ENCODE measurements at regions not wholly inside any gene's neighbourhood (a gene's known extent, or its start where the extent isn't known, plus 50 kb on each side); places are given as distances from the start of the nearest gene placed in this dataset.
"Not testable (repeated sequence)": the region's sequence is repeated elsewhere in the genome, so short reads cannot be mapped to it uniquely, and the experiment has no call there.

DNA sequence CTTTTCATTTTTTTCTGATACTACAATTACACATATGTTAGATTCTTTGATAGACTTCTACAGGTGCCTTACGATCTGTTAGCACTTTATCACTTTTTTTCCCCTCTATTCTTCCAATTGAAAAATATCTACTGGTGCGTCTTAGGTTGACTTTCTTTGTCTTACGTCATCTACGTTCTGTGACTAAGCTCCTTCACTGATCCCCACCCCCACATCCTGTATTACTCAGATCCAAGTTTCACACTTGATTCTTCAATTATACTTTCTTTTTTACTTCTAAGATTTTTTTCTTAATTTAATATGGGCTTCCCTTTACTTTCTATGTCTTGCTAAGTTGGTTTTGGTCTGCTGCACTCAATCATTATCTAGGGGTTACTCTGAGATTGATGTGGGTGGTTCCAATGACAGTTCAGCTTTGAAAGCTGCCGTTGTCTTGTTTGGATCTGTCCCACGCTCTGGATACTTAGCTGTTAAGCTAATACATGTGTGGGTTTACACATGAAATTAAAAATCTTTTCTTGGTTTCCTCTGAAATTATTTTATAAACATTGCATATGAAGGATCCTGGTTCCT, 1321.1 kb downstream of the RAPGEF2 start:
- no peak overlapping the region for H3K4me3 ChIP-seq (ENCODE audit: low read depth, low read length)
- no peak for DNase-seq (ENCODE audit: low read depth)
- TF ChIP-seq, protein P1, sequence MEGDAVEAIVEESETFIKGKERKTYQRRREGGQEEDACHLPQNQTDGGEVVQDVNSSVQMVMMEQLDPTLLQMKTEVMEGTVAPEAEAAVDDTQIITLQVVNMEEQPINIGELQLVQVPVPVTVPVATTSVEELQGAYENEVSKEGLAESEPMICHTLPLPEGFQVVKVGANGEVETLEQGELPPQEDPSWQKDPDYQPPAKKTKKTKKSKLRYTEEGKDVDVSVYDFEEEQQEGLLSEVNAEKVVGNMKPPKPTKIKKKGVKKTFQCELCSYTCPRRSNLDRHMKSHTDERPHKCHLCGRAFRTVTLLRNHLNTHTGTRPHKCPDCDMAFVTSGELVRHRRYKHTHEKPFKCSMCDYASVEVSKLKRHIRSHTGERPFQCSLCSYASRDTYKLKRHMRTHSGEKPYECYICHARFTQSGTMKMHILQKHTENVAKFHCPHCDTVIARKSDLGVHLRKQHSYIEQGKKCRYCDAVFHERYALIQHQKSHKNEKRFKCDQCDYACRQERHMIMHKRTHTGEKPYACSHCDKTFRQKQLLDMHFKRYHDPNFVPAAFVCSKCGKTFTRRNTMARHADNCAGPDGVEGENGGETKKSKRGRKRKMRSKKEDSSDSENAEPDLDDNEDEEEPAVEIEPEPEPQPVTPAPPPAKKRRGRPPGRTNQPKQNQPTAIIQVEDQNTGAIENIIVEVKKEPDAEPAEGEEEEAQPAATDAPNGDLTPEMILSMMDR (IDR thresholded peaks at IDR 0.05; ENCODE audit: insufficient read depth, low read depth, low read length), result no peak

DNA sequence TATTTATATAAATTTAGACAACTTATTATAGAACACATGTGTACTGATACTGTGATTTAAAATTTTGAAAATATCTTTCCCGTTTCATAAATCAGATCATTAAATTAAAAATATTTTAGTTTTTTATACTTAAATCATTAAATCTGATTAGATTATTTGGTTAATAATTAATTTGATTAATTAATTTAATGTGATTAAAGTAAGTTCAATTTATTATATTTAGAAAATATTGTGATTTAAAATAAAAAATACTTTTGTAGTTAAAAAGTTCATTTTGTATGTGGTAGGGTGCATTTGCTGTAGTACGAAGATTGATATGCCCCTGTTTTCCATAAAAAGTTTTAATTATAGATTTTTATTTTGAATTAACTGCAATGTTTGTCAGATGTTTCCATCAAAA, 1323.4 kb downstream of the RAPGEF2 start:
- no peak overlapping the region for H3K4me3 ChIP-seq (ENCODE audit: low read depth, low read length)
- no peak for DNase-seq (ENCODE audit: low read depth)

DNA sequence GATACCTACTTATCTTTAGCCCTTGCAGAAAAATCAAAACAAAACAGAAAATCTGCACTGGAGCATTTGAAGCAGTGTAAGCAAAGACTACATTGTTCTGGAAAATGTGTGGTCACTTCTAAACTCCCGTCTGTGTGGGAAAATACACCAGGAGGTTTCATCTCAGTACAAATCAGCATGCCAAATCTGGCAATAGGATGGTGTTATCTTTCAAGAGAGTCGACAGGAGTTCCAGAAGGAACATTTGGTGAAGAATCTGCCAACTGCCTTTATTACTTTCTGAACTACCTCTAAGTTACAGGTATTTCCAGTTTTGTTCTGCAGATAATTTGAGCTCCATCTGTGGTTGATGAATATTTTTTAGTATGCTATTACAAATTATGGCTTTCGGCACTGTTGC, 1348.0 kb downstream of the RAPGEF2 start:
- H3K4me3 ChIP-seq (ENCODE audit: low read depth, low read length), result no peak overlapping the region
- DNase-seq (ENCODE audit: low read depth), result no peak
- TF ChIP-seq, protein P1 (IDR thresholded peaks at IDR 0.05; ENCODE audit: insufficient read depth, low read depth, low read length), result no peak

More for the DNA sequence above, 1323.4 kb downstream of the RAPGEF2 start:
- TF ChIP-seq, protein P1 (IDR thresholded peaks at IDR 0.05; ENCODE audit: insufficient read depth, low read depth, low read length), result no peak

DNA sequence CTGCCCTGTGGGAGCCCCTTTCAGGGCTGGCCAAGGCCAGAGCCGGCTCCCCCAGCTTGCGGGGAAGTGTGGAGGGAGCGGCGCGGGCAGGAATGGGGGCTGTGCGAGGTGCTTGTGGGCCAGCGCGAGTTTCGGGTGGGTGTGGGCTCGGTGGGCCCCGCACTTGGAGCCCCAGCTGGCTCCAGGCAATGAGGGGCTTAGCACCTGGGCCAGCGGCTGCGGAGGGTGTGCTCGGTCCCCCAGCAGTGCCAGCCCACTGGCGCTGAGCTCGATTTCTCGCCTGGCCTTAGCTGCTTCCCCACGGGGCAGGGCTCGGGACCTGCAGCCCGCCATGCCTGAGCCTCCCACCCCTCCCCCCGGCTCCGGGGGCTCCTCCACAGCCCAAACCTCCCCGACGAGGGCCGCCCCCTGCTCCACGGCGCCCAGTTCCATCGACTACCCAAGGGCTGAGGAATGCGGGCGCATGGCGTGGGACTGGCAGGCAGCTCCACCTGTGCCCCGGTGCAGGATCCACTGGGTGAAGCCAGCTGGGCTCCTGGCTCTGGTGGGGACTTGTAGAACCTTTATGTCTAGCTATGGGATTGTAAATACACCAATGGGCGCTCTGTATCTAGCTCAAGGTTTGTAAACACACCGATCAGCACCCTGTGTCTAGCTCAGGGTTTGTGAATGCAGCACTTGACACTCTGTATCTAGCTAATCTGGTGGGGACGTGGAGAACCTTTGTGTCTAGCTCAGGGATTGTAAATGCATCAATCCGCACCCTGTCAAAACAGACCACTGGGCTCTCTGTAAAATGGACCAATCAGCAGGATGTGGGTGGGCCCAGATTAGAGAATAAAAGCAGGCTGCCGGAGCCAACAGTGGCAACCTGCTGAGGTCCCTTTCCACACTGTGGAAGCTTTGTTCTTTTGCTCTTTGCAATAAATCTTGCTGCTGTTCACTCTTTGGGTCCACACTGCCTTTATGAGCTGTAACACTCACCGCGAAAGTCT, 1379.1 kb downstream of the RAPGEF2 start:
- H3K4me3 ChIP-seq (ENCODE audit: low read depth, low read length); DNase-seq (ENCODE audit: low read depth): not testable (repeated sequence)

DNA sequence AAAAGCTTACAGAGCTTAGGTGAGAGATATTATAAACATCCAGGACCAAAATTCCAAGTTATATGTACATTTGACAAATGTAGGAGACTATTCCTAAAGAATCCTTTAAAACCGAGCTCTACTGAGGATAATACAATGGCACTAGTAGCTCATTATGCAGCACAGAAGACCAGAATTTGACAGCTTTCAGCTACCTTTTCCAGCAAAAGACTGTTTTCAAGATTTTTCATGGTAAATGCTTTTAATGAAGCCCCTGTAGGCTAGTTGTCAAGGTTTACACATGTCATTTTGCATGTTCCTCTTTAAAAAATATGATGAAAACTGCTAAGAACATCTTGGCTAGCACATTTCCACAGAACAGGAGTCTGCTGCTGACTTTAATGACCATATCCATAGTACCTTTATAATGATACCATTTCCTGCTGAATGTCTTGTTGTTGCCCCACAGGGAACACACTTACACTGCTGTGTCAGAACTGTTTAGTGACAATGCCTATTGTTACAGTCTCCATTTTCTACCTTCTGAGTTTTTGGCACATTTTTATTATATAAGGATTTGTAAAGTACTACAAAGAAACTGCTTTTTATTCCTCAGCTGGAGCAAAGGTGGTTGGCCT, 1382.3 kb downstream of the RAPGEF2 start:
- TF ChIP-seq, protein P1 (IDR thresholded peaks at IDR 0.05; ENCODE audit: insufficient read depth, low read depth, low read length), result no peak
- no peak for DNase-seq (ENCODE audit: low read depth)
- no peak overlapping the region for H3K4me3 ChIP-seq (ENCODE audit: low read depth, low read length)

DNA sequence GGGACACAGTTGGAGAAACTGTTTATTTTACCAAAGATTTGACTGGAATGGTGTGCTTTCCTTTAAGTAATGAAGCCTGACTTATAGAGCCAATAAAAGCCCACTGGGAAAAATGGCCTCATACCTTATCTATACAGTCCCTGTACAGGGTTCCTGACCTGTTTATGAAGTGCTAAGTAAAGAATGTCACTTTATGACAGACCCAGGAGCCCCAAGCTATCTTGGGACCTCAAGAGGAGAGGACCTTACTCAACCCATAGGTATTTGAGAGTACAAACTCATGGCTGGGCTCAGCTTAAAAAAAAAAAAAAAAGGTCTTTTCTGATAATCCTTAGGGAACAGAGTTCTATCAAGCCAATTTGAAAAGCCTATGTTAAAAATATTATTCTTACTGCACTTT, 1389.3 kb downstream of the RAPGEF2 start:
- DNase-seq (ENCODE audit: low read depth), result no peak
- TF ChIP-seq, protein P1 (IDR thresholded peaks at IDR 0.05; ENCODE audit: insufficient read depth, low read depth, low read length), result no peak
- H3K4me3 ChIP-seq (ENCODE audit: low read depth, low read length), result no peak overlapping the region

DNA sequence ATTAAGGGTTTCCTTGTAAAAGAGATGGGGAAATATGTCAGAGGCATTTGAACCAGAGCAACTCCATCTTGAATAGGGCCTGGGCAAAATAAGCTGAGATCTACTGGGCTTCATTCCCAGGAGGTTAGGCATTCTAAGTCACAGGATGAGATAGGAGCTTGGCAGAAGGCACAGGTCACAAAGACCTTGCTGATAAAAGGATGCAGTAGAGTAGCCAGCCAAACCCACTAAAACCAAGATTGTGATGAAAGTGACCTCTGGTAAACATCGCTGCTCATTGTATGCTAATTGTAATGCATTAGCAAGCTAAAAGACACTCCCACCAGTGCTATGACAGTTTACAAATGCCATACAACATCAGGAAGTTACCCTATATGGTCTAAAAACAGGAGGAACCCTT, 1390.3 kb downstream of the RAPGEF2 start:
- TF ChIP-seq, protein P1 (IDR thresholded peaks at IDR 0.05; ENCODE audit: insufficient read depth, low read depth, low read length), result no peak
- H3K4me3 ChIP-seq (ENCODE audit: low read depth, low read length), result no peak overlapping the region

More for the DNA sequence above, 1390.3 kb downstream of the RAPGEF2 start:
- no peak for DNase-seq (ENCODE audit: low read depth)
